ENCODE measurements at regions not wholly inside any gene's neighbourhood (a gene's known extent, or its start where the extent isn't known, plus 50 kb on each side); places are given as distances from the start of the nearest gene placed in this dataset.

DNA sequence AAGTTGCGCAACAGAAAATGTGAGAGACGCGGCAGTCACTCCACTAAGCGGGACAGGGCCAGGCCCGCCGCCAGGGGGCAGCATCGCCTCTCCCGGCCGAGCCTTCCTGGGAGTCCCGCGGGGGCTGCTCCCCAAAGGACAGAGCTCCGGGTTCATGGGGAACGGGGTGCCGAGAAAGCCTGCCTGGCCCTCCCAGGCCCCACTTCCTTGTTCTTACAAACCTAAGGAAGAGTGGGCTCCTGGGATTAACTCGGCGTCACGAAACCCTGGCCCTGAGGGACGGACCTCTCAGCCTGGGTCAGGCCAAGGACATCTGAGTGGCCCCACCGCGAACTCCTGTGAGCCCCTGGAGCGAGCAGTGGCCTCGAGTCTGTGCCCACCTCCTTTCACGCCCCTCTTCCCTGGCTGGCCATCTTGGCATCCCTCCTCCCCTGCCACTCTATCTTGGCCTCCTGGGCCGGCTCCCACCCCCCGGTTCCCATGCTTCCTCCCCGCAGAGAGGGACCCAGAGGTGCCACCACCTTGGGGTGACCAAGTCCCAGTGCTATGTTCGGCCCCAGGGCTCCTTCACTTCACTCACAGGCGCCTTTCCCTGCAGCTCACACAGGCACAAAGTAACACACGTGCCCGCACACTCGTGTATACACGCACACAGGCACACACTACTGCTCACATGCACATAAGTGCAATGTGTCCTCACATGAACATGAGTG is 99.9 kb upstream of the FGF3 start:
- peak; percentile 28 to 49 (median 40) for DNase-seq

GRCh38 chr11:69919659-69920344 is 100.6 kb upstream of the FGF3 start:
- DNase-seq: no peak

DNA sequence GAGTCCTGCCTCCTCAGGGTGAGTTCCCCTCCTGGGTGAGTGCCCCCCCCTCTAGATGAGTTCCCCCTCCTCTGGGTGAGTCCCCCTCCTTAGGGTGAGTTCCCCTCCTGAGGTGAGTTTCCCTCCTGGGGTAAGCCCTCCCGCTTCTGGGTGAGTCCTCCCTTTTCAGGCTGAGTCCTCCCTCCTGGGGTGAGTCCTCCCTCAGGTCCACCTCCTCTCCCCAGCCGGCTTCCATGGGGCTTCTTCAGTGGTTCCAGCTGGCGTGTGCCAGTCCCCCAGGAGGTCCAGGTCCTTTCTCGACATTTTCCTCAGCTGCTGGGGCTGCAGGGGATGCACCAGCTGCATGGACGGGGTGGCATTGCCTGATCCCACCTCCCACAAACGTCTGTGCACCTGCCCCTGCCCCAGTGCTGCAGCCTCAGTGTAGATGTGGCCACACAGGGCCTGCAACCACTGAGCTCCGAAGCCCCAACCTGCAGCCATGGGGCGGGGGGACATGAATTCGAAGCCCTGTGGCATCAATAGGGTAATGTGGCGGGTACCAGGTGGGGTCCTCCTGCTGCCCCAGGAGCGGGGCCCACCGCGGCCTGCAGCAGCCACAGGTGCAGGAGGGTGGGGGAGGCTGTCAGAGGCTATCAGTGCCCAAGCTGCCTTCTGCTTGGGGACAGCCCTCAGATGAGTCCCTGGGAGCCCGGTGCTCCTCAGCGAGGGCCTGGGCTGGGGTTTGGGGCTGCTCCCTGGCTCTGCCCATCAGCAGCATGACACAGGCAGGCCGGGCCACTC is 101.3 kb upstream of the FGF3 start:
- no peak for DNase-seq

GRCh38 chr11:69921128-69922014 is 102.2 kb upstream of the FGF3 start:
- DNase-seq: no peak

GRCh38 chr11:69922015-69922595 is 102.9 kb upstream of the FGF3 start:
- DNase-seq: no peak

DNA sequence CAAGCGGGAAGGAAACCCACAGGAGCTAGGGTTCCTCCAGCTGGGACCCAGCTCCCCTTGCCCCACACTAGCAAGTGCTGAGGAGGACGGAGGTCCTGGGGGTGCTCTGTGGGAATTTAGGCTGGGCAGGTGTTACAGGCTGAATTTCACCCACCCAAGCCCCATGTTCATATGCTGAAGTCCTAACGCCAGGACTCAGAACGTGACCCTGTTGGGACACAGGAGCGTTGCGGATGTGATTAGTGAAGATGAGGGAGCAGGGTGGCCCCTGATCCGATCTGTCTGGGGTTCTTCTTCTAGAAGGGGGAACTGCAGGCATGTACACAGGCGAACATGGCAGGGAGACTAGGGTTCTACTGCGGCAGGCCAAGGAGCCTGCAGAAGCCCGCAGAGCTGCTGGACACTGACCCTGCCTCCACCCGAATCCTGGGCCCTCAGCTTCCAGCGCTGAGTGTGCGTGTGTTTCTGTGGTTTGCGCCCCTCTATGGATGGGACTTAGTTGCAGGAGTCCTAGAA is 103.4 kb upstream of the FGF3 start:
- DNase-seq: no peak

- no peak for DNase-seq
Measured at GRCh38 chr11:69923196-69923595, 104.0 kb upstream of the FGF3 start.

DNA sequence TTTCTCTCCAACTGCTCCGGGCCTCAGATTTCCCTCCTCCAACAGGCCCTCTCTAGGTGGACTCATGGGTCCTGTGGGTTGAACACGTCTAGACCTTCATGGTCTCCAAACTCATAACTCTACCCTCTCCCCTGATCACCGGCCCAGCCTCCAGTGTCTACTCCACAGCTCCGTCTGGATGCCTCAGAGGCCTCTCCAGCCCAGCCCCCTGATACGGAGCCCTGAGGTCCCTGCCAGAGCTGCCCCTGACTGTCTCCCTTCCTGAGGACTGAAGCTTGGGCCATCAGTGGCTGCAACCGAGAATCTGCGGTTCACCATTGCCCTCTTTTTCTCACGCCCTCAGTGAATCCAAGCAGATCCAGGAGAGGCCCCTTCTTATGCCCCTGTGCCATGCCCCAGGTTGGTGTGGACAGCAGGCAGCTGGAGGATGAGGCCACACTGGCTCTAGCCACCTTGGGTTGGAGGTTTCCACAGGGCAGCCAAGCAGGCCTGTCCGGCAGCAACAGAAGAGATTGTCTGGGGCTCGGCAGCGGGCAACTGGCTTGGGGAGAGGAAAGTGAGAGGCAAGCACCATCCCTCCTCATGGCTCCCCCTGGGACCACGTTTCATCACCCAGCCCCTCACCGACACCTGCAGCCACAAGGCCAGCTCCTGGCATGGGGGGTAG is 104.6 kb upstream of the FGF3 start:
- DNase-seq: no peak

GRCh38 chr11:69924308-69925161 is 105.3 kb upstream of the FGF3 start:
- DNase-seq: no peak

GRCh38 chr11:69925366-69926196 is 106.4 kb upstream of the FGF3 start:
- no peak for DNase-seq

GRCh38 chr11:69926376-69927050 is 107.3 kb upstream of the FGF3 start:
- no peak for DNase-seq

DNA sequence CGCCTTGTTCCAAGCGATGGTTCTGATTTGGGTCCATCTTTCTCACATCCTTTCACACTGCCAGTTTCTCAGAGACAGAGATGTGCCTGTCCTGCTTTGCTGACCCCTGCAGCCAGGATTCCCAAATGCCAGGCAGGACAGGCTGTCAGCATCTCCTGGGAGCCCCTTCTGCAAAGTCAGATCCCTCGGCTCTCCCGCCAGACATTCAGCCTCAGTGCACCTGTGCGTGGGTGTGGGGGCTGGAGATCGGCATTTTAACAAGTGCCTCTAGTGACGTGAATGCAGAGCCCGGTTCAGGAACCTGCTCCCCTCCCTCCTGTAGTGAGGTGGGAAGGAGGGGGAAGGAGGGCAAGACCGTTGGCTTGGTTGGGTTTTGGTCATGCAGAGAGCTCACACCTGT is 108.9 kb upstream of the FGF3 start:
- DNase-seq: no peak

DNA sequence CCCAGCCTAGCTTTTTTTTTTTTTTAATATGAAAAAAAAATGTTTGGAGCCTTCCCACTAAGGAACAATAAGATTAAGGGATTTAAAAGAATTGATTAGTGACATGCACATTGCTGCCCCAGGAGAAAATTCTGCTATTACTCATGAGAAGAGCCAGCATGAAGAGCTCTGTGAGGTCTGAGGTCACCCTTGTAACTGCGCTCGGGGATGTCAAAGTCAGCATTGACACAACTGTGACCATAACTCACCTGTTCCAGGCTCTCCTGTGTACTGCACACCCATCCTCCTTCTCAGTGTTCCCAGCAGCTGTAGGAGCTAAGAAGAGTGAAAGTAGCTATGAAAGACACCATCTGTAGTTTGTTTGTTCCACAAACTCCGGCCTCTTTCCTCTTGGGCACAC is 109.8 kb upstream of the FGF3 start:
- no peak for DNase-seq

DNA sequence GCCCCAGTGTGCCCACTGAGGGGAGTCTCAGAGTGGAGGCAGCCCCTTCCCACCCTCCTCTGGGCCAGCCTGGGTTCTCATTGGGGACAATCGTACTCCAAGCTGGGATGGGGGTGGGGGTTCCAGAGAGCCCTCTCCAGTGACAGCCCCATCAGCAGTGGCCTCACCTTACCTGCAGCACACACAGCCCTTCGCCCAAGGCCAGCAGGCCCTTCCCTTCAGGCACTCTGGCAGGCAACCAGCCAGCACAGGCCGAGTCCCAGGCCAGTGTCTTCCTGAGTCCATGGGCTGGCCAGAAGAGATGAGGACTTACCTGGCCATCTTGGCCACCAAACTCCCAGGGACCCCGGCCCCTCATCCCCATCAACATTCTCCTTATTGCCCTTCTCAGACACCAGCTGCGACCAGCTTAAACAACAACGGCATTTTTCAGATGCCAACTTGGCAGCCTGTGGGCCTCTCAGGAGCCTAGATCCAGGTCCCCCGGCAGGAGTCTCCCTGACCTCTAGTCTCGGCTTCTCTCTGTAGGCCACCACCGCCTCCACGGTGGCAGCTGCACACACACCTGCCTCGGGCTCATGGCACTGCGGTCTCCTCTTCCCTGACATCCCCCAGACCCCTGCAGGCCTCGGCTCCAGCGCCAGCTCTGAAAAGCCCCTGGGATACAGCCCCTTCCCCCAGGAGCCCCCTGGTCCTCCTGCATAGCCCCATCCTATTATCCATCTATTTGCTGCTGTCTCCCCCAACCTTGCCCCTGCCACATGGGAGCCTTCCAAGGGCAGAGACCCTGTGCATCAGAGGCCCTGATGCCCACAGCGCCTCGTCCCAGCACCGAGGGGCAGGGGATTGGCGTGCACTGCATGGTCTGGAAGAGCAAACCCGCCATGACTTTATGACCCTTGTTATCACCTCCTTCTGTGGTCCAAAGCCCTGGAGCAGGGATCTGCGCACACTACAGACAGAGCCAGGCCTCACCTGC is 111.2 kb upstream of the FGF3 start:
- no peak for DNase-seq

DNA sequence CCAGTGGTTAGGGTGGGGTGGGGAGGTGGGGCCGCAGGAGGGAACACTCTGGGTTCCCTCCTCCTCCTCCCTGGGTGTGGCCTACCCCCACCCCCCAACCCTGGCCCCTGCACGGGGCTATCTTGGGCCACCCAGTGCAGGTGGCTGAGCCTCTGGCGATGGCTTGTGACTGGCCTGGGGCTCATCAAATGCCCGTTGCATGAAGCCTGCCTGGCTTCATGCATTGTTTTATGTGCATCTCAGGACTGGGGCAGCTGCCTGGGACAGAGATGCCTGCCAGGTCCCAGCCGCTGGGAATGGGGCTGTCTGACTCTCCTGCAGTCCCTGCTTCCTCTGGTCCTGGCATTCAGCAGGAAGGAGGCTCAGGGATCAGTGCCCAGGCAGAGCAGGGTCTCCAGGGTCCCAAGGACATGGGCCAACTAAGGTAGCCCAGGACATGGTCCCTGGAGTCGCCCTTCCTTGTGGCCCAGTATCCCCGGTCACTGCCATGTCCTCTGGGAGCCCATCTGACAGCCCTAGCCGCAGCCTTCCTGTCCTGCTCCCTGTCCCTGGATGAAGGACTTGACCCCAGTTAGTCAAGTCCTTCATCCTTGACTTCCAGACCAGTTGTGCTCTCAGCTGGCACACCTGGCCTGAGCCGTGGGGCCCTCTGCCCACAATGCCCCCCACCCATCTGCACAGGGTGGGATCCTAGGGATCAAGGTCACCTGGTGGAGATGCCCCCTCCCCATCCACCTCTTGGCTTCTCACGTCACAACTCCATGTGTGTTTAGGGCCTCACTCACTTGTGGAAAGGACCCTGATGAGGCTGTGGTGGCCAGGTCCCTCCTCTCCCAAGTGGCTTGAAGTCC is 112.1 kb upstream of the FGF3 start:
- DNase-seq: no peak

DNA sequence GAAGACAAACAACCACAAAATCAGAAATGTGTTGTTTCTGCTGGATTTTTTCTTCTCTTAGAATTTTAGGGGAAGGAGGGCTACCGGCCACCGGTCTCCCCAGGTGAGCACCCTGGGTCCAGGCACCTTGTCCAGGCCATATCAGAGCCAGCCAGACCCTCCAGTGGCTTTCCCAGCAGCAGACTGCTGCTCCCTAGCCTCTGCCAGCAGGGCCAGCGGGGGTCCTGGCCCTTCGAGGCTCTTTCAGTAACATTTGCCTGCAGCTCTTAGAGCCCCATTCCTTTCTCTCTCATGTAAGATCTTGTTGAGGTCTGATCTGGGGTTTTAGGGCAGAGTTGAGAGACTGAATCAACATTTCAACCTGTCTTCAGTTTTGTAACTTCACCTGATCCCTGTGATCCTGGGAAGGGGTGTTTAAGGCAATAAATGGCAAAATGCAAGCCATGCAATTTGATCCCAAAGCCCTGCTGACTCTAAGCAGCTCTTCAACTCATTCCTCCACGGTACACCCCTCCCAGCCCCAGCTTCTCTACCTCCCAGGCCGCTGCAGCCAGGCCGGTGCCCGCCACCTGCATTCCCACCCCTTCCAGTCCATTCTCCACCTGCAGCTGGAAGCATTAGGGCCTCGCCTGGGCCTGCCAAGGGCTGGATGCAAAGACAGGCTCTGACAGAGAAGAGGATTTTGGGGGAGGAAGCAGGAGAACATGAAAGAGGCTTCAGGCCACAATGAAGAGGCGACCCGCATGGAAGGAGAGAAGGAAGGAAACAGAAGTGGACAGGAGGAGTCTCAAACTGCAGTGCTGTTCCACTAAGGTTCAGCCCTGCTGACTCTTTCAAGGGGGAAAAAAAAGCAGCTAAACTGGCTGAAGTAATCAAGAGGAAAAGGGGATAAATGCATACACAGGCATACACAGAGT is 113.0 kb upstream of the FGF3 start:
- no peak for DNase-seq
